Caco-2 (cell line): ENCODE measurements at regions not wholly inside any gene's neighbourhood (a gene's known extent, or its start where the extent isn't known, plus 50 kb on each side); places are given as distances from the start of the nearest gene placed in this dataset.
"Not testable (repeated sequence)": the region's sequence is repeated elsewhere in the genome, so short reads cannot be mapped to it uniquely, and the experiment has no call there.

Experiments
- BruUV-seq: library from RNA; stranded (reverse); fragments of 400-500 nt; replicated peaks from 2 replicates; lab custom pipeline; 2021; lab: Mats Ljungman, UMichigan
- CTCF ChIA-PET: fragments of 300-600 bp; sonication (Branson Sonifier 250); formaldehyde crosslinking; loops from one replicate; lab custom pipeline; 2022; ENCODE audit warnings: antibody characterized with exemption; lab: Charles Lee
- POLR2A ChIA-PET: fragments of 300-600 bp; sonication (Branson Sonifier 250); formaldehyde crosslinking; loops from one replicate; lab custom pipeline; 2022; ENCODE audit warnings: antibody characterized with exemption; lab: Charles Lee
- DNase-seq, 2 experiments: peaks; one replicate each; pipeline versions ENCODE4 v3.0.0 to v3.0.0-alpha.2; 2020 to 2022
- H3K27me3 ChIP-seq: replicated peaks from 2 replicates; pipeline ENCODE4 v1.6.0; 2011; ENCODE audit warnings: low read length; ENCODE audit not compliant: control insufficient read depth, insufficient read depth
- H3K36me3 ChIP-seq: 2 replicates; pipeline ENCODE4 v1.5.1; 2011; ENCODE audit warnings: low read length; ENCODE audit not compliant: control insufficient read depth, insufficient read depth
- H3K4me1 ChIP-seq: fragments of 250-450 bp; sonication (Bioruptor Pico); 2 replicates; pipeline ENCODE4 v1.5.1; 2020; ENCODE audit warnings: mild to moderate bottlenecking
- H3K4me3 ChIP-seq: 2 replicates; pipeline ENCODE4 v1.5.1; 2011; ENCODE audit warnings: low read depth, mild to moderate bottlenecking, control low read depth, low read length
- H3K9me3 ChIP-seq: fragments of 250-450 bp; sonication (Bioruptor Pico); 2 replicates; pipeline ENCODE4 v1.5.1; 2020; ENCODE audit warnings: mild to moderate bottlenecking, moderate library complexity
- H3K27ac Mint-ChIP-seq: one replicate; pipeline ENCODE4 v1.8.0; 2022; ENCODE audit warnings: mixed read lengths; ENCODE audit not compliant: unreplicated experiment
- H3K27me3 Mint-ChIP-seq: one replicate; pipeline ENCODE4 v1.8.0; 2022; ENCODE audit warnings: mixed read lengths; ENCODE audit not compliant: insufficient read depth, unreplicated experiment
- H3K36me3 Mint-ChIP-seq: one replicate; pipeline ENCODE4 v1.8.0; 2022; ENCODE audit warnings: mild to moderate bottlenecking, mixed read lengths; ENCODE audit not compliant: insufficient read depth, unreplicated experiment
- H3K4me1 Mint-ChIP-seq: one replicate; pipeline ENCODE4 v1.8.0; 2022; ENCODE audit warnings: low read depth, mixed read lengths; ENCODE audit not compliant: unreplicated experiment
- H3K4me3 Mint-ChIP-seq: one replicate; pipeline ENCODE4 v1.8.0; 2022; ENCODE audit warnings: mild to moderate bottlenecking, moderate library complexity, mixed read lengths; ENCODE audit not compliant: unreplicated experiment
- H3K9me3 Mint-ChIP-seq: one replicate; pipeline ENCODE4 v1.8.0; 2022; ENCODE audit warnings: mixed read lengths; ENCODE audit not compliant: unreplicated experiment
- CTCF ChIP-seq, 2 experiments: fragments of 200-600 bp in 1 of 2; IDR thresholded peaks; 1 replicate in 1 of 2; 2 replicates in 1 of 2; pipeline versions ENCODE4 v1.5.1 to v1.8.0; 2011 to 2022; ENCODE audit warnings: antibody characterized with exemption in 1 of 2, control low read depth in 1 of 2, inconsistent platforms in 1 of 2, low read depth in 1 of 2, low read length in 1 of 2, mild to moderate bottlenecking in 1 of 2, moderate library complexity in 1 of 2; ENCODE audit not compliant: insufficient read depth in 1 of 2, severe bottlenecking in 1 of 2, unreplicated experiment in 1 of 2
- intact Hi-C: fragments of 100-400 bp; cut with micrococcal nuclease; formaldehyde crosslinking; loops from one replicate; pipeline ENCODE4 v1.10.0; 2022; ENCODE audit not compliant: unreplicated experiment

- DNase-seq, result no peak
- CTCF ChIA-PET, result interaction anchor here (0.6 kb wide), 1 partner anchor 59 kb away, joined by 3 read pairs; no protein-coding TSS in a partner anchor
- TF ChIP-seq CTCF (IDR thresholded peaks at IDR 0.05; ENCODE audit: insufficient read depth in 1 of 2, low read depth in 1 of 2, low read length in 1 of 2, severe bottlenecking in 1 of 2, unreplicated experiment in 1 of 2), result no peak
- Histone ChIP-seq H3K4me3 (no peak overlapping the region), H3K9me3 (no peaks in the 10 kb centered on the region), H3K36me3 (no peaks in the 10 kb centered on the region), H3K27me3 (no peaks in the 10 kb centered on the region), H3K4me1 (peaks cover 31% of the 10 kb centered on the region)
- Mint-ChIP-seq H3K4me1 (peaks cover 45% of the 10 kb centered on the region), H3K36me3 (no peaks in the 10 kb centered on the region), H3K27ac (peak overlapping the region; percentile 19), H3K4me3 (no peak overlapping the region), H3K9me3 (no peaks in the 10 kb centered on the region), H3K27me3 (no peaks in the 10 kb centered on the region)
- POLR2A ChIA-PET, result no interaction called here
- no TSS peak for BruUV-seq
- intact Hi-C loops, result no loop called here
These were observed 185.1 kb upstream of the ZNF217 start for GRCh38 chr20:53778736-53779135.

- H3K27me3 Mint-ChIP-seq, result no peaks in the 10 kb centered on the region
- no peaks in the 10 kb centered on the region for H3K27me3 ChIP-seq
- DNase-seq, result peak in 1 of 2 experiments; percentile 68
- H3K4me1 Mint-ChIP-seq, result peaks cover 47% of the 10 kb centered on the region
- no TSS peak for BruUV-seq
- TF ChIP-seq CTCF (IDR thresholded peaks at IDR 0.05; ENCODE audit: insufficient read depth in 1 of 2, low read depth in 1 of 2, low read length in 1 of 2, severe bottlenecking in 1 of 2, unreplicated experiment in 1 of 2), result no peak
- H3K36me3 Mint-ChIP-seq, result no peaks in the 10 kb centered on the region
- no peaks in the 10 kb centered on the region for H3K9me3 ChIP-seq
- intact Hi-C loops, result no loop called here
- POLR2A ChIA-PET, result interaction anchor here (0.7 kb wide), 1 partner anchor 907 kb away, joined by 4 read pairs; no protein-coding TSS in a partner anchor
- CTCF ChIA-PET, result interaction anchor here (0.6 to 1.0 kb wide), 2 partner anchors 8 to 60 kb away, joined by 3 to 4 read pairs; no protein-coding TSS in a partner anchor
- H3K4me3 Mint-ChIP-seq, result no peak overlapping the region
- no peaks in the 10 kb centered on the region for H3K36me3 ChIP-seq
- H3K9me3 Mint-ChIP-seq, result no peaks in the 10 kb centered on the region
- peaks cover 35% of the 10 kb centered on the region for H3K4me1 ChIP-seq
- no peak overlapping the region for H3K4me3 ChIP-seq
- peak overlapping the region; percentile 19 for H3K27ac Mint-ChIP-seq
These were observed 184.4 kb upstream of the ZNF217 start for GRCh38 chr20:53778041-53778516.

DNA sequence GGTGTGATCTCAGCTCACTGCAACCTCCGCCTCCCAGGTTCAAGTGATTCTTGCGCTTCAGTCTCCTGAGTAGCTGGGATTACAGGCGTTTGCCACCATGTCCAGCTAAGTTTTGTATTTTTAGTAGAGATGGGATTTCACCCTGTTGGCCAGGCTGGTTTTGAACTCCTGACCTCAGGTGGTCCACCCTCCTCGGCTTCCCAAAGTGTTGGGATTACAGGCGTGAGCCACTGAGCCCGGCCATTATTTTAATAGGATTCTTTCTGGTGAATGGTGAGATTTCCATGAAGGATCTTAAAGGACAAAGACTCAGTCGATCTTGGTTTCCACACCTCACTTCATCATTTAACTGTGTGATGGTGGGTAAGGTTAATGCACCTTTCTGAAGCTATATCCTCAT lies 183.8 kb upstream of the ZNF217 start:
- H3K9me3 ChIP-seq, BruUV-seq, H3K36me3 ChIP-seq, POLR2A ChIA-PET, H3K27me3 Mint-ChIP-seq, H3K36me3 Mint-ChIP-seq, H3K4me3 ChIP-seq, intact Hi-C loops, H3K9me3 Mint-ChIP-seq, H3K27ac Mint-ChIP-seq, H3K27me3 ChIP-seq, H3K4me3 Mint-ChIP-seq: not testable (repeated sequence)
- peaks cover 42% of the 10 kb centered on the region for H3K4me1 ChIP-seq
- peak in 1 of 2 experiments; percentile 17 for DNase-seq
- H3K4me1 Mint-ChIP-seq, result peaks cover 53% of the 10 kb centered on the region
- CTCF ChIA-PET, result interaction anchor here (1.0 kb wide), 1 partner anchor 9 kb away, joined by 4 read pairs; no protein-coding TSS in a partner anchor
